GM20000 (cell line): ENCODE measurements at regions not wholly inside any gene's neighbourhood (a gene's known extent, or its start where the extent isn't known, plus 50 kb on each side); places are given as distances from the start of the nearest gene placed in this dataset.

ENCODE experiments used
- DNase-seq: peaks from one replicate; pipeline ENCODE4 v3.0.0; 2012; ENCODE audit warnings: low spot score
- TF ChIP-seq, protein P1 (sequence below): IDR thresholded peaks from 2 replicates; pipeline ENCODE4 v1.5.1; 2012; ENCODE audit warnings: mild to moderate bottlenecking, control low read depth; ENCODE audit errors: extremely low read depth, missing control alignments

DNA sequence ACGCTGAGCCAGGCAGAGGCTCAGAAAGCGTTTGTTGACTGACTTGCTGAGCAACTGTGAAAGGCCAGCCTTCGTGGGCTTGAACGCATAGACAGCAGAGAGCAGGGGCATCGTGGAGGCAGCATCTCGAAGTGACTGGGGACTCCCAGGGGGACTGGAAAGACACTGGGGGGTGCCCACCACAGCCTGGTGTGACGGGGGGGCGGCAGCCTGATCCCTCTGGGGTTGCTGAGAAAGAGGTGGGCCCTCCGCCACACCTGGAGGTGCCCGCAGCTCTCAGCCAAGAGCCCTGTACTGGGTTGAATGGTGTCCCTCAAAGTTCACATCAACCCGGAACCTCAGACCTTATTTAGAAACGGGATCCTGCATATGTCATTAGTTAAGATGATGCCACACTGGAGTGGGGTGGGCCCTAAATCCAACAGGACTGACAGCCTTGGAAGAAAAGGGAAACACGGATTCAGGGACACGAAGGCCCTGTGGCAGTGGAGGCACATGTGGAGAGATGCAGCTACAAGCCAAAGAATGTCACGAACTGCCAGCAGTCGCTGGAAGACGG lies 84.6 kb downstream of the RFLNA start:
- TF ChIP-seq, protein P1, sequence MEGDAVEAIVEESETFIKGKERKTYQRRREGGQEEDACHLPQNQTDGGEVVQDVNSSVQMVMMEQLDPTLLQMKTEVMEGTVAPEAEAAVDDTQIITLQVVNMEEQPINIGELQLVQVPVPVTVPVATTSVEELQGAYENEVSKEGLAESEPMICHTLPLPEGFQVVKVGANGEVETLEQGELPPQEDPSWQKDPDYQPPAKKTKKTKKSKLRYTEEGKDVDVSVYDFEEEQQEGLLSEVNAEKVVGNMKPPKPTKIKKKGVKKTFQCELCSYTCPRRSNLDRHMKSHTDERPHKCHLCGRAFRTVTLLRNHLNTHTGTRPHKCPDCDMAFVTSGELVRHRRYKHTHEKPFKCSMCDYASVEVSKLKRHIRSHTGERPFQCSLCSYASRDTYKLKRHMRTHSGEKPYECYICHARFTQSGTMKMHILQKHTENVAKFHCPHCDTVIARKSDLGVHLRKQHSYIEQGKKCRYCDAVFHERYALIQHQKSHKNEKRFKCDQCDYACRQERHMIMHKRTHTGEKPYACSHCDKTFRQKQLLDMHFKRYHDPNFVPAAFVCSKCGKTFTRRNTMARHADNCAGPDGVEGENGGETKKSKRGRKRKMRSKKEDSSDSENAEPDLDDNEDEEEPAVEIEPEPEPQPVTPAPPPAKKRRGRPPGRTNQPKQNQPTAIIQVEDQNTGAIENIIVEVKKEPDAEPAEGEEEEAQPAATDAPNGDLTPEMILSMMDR: no peak
- DNase-seq: no peak

DNA sequence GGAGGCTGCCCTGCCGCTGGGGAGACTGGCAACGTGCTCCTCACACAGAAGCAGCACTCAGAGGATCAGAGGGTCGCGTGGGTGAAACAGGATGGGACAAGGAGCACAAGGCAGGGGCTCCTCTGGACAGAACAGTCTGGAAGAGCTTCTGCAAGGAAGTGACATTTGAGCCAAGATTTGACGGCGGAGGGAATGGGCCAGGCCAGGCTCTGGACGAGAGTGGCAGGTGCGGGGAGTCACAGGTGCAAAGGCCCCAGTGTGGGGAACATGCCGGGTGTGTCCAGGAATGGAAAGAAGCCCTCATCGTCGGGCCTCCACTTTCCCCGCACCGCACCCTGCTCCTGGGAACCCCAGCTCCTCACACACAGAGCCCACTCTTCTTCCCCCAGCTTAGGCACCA lies 84.0 kb downstream of the RFLNA start:
- DNase-seq: no peak
- TF ChIP-seq, protein P1: no peak

DNA sequence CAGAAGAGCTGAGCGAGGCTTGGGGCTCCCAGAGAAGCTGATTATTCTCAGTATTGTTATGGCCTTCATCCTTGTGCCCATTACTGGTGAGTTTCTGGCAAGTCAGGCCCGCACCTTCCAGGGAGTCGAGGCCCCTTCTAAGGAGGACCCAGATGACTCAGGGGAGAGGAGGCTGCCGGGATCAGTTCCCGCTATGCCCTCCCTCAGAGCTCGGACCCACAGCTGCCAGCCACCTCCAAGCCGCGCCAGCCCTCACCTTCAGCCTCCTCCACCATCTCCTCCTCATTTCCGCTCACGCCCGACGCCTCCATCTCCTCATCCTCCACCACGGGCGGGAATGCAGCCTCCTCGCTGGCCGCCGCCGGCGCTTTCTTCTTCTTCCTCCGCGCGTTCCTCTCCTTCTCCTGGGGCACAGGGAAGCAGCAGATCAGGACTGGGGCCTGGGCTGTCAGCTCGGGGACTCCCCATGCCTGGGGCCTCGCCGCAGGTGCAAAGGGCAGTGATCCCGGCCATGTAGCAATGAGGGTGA lies 83.2 kb downstream of the RFLNA start:
- DNase-seq: no peak
- TF ChIP-seq, protein P1: no peak

DNA sequence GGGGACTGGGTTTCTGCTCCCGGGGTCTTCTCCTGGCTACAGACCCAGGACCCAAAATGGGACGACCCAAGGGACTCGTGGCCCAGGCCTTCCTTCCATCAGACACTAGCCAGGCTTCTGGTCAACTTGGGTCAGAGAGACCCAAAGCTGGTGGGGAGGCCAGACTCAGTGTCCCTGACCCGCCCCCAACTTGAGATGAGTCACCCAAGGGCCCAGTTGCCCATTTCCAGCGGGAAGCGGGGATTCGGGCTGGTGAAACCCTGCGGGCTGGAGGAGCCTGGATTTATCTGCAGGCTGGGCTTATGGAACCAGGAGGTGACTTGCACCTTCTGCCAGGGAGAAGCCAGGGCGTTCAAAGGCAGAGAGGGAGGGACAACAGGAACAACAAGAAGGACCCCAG lies 81.5 kb downstream of the RFLNA start:
- no peak for DNase-seq
- TF ChIP-seq, protein P1: no peak

DNA sequence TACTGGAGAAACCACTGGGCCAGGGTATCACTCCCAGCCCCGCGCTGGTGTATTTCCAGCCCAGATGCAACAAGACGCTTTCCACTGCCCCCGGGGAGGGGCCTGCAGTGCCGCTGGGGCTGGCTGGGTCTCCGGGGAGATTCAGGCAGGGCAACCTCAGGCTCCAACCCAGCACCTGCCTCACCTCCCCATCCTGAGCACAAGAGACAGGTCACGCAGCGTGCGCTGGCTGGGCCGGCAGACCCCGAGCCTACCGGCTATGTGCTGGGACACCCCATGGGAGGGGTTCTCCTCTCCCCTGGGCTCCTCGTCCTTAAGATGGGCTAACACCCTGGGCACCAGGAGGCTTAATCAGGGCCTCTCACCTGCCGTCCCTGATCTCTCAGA lies 80.9 kb downstream of the RFLNA start:
- TF ChIP-seq, protein P1: no peak
- DNase-seq: no peak

DNA sequence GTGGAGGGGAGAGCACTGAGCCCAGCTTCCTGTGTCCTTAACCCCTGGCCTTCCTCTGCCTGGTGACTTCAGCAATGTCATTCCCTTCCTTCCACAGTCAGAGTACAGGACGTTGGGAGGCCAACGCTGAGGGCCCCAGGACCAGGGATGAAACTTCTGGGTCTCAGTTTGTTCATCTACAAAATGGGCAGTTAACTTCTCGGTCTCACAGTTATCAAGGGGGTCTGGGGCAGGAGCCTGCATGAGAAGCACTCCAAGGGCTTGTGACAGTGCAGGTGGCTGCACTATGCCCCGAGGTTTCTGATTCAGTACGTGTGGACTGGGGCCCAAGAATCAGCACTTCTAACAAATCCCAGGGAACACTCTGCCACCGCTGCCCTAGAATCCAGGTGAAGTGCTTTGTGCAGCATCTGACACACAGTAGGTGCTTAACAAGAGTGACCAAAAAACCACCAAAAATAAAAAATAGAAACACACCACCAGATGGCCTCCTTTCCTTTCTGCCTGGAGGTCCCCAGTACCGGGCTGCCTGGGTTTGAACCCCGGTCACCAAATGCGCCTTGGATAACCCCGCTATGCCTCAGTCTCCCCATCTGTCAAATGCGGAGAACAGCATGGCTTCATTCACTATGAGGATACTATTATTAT lies 80.4 kb downstream of the RFLNA start:
- TF ChIP-seq, protein P1: no peak
- DNase-seq: no peak

DNA sequence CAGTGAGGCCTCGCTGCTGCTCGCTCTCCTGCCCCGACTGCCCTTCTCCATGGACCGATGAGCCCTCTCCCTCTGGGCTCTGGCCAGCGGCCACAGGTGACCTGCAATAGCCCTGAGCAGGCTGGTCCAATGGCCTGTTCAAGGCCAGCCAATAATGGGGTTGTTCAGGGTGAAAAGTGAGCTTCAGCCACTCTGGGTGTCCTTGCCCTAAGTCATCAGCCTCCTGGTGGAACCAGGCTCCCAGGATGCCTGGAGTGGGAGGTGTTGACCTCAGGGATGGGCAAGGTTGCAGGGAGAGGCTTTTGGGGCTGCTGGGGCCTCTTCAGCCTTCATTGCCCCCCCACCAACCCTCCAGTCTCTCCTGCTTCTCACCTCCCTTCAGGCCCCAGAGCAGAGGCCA lies 79.7 kb downstream of the RFLNA start:
- TF ChIP-seq, protein P1: no peak
- no peak for DNase-seq
